ENCODE measurements at regions not wholly inside any gene's neighbourhood (a gene's known extent, or its start where the extent isn't known, plus 50 kb on each side); places are given as distances from the start of the nearest gene placed in this dataset.
A peak's percentile ranks its signal among the peaks of the same experiment; 100 is the strongest.

GRCh38 chr1:178630417-178630816 is 94.6 kb upstream of the RALGPS2 start:
- TF ChIP-seq RCOR1 (IDR thresholded peaks at IDR 0.05; ENCODE audit: insufficient replicate concordance, low read length) (no peak), POLR2A (IDR thresholded peaks at IDR 0.05; ENCODE audit: low read depth, low read length) (no peak), RFX5 (IDR thresholded peaks at IDR 0.05; ENCODE audit: low read depth, low read length) (no peak), MAZ (IDR thresholded peaks at IDR 0.05; ENCODE audit: borderline replicate concordance, low read depth, low read length) (no peak), MAFK (IDR thresholded peaks at IDR 0.05; ENCODE audit: low read depth, low read length) (no peak), SMC3 (IDR thresholded peaks at IDR 0.05; ENCODE audit: low read depth, low read length) (no peak), CHD1 (IDR thresholded peaks at IDR 0.05; ENCODE audit: low read depth, low read length) (no peak), FOS (IDR thresholded peaks at IDR 0.05; ENCODE audit: low read depth, low read length) (no peak), BHLHE40 (IDR thresholded peaks at IDR 0.05; ENCODE audit: low read depth, low read length) (no peak), MXI1 (IDR thresholded peaks at IDR 0.05; ENCODE audit: borderline replicate concordance, low read depth, low read length) (no peak), RAD21 (IDR thresholded peaks at IDR 0.05; ENCODE audit: low read length) (no peak), CEBPB (IDR thresholded peaks at IDR 0.05; ENCODE audit: low read depth, low read length) (peak; percentile 89)
- TF ChIP-seq, protein P1, sequence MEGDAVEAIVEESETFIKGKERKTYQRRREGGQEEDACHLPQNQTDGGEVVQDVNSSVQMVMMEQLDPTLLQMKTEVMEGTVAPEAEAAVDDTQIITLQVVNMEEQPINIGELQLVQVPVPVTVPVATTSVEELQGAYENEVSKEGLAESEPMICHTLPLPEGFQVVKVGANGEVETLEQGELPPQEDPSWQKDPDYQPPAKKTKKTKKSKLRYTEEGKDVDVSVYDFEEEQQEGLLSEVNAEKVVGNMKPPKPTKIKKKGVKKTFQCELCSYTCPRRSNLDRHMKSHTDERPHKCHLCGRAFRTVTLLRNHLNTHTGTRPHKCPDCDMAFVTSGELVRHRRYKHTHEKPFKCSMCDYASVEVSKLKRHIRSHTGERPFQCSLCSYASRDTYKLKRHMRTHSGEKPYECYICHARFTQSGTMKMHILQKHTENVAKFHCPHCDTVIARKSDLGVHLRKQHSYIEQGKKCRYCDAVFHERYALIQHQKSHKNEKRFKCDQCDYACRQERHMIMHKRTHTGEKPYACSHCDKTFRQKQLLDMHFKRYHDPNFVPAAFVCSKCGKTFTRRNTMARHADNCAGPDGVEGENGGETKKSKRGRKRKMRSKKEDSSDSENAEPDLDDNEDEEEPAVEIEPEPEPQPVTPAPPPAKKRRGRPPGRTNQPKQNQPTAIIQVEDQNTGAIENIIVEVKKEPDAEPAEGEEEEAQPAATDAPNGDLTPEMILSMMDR (conservative IDR thresholded peaks at IDR 0.05; ENCODE audit: low read depth, low read length): no peak
- TF ChIP-seq, protein P2, sequence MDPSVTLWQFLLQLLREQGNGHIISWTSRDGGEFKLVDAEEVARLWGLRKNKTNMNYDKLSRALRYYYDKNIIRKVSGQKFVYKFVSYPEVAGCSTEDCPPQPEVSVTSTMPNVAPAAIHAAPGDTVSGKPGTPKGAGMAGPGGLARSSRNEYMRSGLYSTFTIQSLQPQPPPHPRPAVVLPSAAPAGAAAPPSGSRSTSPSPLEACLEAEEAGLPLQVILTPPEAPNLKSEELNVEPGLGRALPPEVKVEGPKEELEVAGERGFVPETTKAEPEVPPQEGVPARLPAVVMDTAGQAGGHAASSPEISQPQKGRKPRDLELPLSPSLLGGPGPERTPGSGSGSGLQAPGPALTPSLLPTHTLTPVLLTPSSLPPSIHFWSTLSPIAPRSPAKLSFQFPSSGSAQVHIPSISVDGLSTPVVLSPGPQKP (IDR thresholded peaks at IDR 0.05; ENCODE audit: borderline replicate concordance, low read depth, low read length): no peak
